Endodermal cell (in vitro differentiated cells): ENCODE measurements at regions not wholly inside any gene's neighbourhood (a gene's known extent, or its start where the extent isn't known, plus 50 kb on each side); places are given as distances from the start of the nearest gene placed in this dataset.
"Not testable (repeated sequence)": the region's sequence is repeated elsewhere in the genome, so short reads cannot be mapped to it uniquely, and the experiment has no call there.

Source experiments
- DNase-seq: peaks from one replicate; pipeline ENCODE4 v3.0.0-alpha.2; 2017
- H3K27ac ChIP-seq: 2 replicates; pipeline ENCODE4 v1.5.1; 2013; ENCODE audit warnings: mild to moderate bottlenecking, low read depth, low read length, moderate library complexity
- H3K27me3 ChIP-seq: 2 replicates; pipeline ENCODE4 v1.6.1; 2013; ENCODE audit warnings: mild to moderate bottlenecking, low read length, moderate library complexity; ENCODE audit not compliant: insufficient read depth, control insufficient read depth, poor library complexity, severe bottlenecking
- H3K36me3 ChIP-seq: 2 replicates; pipeline ENCODE4 v1.7.0; 2013; ENCODE audit warnings: mild to moderate bottlenecking, low read length, moderate library complexity; ENCODE audit not compliant: control insufficient read depth, insufficient read depth
- H3K4me1 ChIP-seq: one replicate; pipeline ENCODE4 v1.7.0; 2013; ENCODE audit warnings: low read length; ENCODE audit not compliant: control insufficient read depth, insufficient read depth
- H3K4me3 ChIP-seq: 2 replicates; pipeline ENCODE4 v1.5.1; 2013; ENCODE audit warnings: mild to moderate bottlenecking, low read length, moderate library complexity
- H3K9ac ChIP-seq: 2 replicates; pipeline ENCODE4 v1.6.1; 2013; ENCODE audit warnings: mild to moderate bottlenecking, low read length, moderate library complexity; ENCODE audit not compliant: poor library complexity, severe bottlenecking; ENCODE audit errors: extremely low read depth
- H3K9me3 ChIP-seq: 2 replicates; pipeline ENCODE4 v1.6.1; 2013; ENCODE audit warnings: mild to moderate bottlenecking, low read length, moderate library complexity; ENCODE audit not compliant: control insufficient read depth
- H3K27ac Mint-ChIP-seq: 2 replicates; pipeline ENCODE4 v1.8.0; 2020; ENCODE audit warnings: mixed read lengths
- H3K27me3 Mint-ChIP-seq: 2 replicates; pipeline ENCODE4 v1.8.0; 2021; ENCODE audit warnings: mild to moderate bottlenecking, mixed read lengths; ENCODE audit not compliant: insufficient read depth
- H3K36me3 Mint-ChIP-seq: 2 replicates; pipeline ENCODE4 v1.8.0; 2020; ENCODE audit warnings: low read depth, mixed read lengths
- H3K4me1 Mint-ChIP-seq: 2 replicates; pipeline ENCODE4 v1.8.0; 2020; ENCODE audit warnings: mixed read lengths
- H3K4me3 Mint-ChIP-seq: 2 replicates; pipeline ENCODE4 v1.8.0; 2020; ENCODE audit warnings: mild to moderate bottlenecking, moderate library complexity, mixed read lengths
- H3K9me3 Mint-ChIP-seq: 2 replicates; pipeline ENCODE4 v1.8.0; 2020; ENCODE audit warnings: mild to moderate bottlenecking, mixed read lengths
- WGBS, 2 experiments: methylation state at CpG; one replicate each; pipeline versions ENCODE4 v1.1.5 to v1.1.7; 2013; ENCODE audit warnings: missing lambda C conversion rate in 2 of 2, mixed read lengths in 1 of 2; ENCODE audit not compliant: insufficient coverage in 1 of 2, insufficient read length in 1 of 2; 5-methylcytosine and 5-hydroxymethylcytosine counted together
- TF ChIP-seq, protein P1 (sequence below): fragments of 200-600 bp; sonication (generic); conservative IDR thresholded peaks from 2 replicates; pipeline ENCODE4 v1.5.0; 2021; ENCODE audit warnings: antibody characterized with exemption, mild to moderate bottlenecking

DNA sequence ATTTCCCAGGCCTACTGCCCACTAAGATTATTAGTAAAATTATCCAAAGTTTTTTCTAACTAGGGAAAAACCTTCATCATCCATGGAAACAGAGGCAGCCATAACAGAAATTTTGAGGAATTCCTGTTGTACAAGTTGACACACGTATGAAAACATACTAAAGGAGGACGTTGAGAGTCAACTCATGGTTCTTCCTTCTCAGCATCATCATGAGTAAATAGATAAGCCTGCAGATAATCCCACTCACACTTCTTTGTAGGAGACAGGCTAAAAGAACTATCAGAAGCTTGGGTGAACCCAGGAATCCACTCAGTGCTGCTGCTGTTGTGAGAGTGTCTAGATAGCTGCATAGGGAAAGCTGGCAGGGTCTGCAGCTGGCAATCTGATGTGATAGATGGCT is 694.8 kb upstream of the NR2F2 start:
- 75 to 93% methylated on average over 2 of the region's 2 CpGs for WGBS, 2 experiments
- Histone ChIP-seq H3K4me1 (no peaks in the 10 kb centered on the region), H3K36me3 (no peaks in the 10 kb centered on the region), H3K4me3 (no peak overlapping the region), H3K27me3 (no peaks in the 10 kb centered on the region), H3K9ac (no peak overlapping the region), H3K9me3 (no peaks in the 10 kb centered on the region), H3K27ac (no peak overlapping the region)
- Mint-ChIP-seq H3K36me3 (no peaks in the 10 kb centered on the region), H3K27ac (no peak overlapping the region), H3K4me1 (no peaks in the 10 kb centered on the region), H3K4me3 (no peak overlapping the region), H3K27me3 (no peaks in the 10 kb centered on the region), H3K9me3 (no peaks in the 10 kb centered on the region)
- TF ChIP-seq, protein P1, sequence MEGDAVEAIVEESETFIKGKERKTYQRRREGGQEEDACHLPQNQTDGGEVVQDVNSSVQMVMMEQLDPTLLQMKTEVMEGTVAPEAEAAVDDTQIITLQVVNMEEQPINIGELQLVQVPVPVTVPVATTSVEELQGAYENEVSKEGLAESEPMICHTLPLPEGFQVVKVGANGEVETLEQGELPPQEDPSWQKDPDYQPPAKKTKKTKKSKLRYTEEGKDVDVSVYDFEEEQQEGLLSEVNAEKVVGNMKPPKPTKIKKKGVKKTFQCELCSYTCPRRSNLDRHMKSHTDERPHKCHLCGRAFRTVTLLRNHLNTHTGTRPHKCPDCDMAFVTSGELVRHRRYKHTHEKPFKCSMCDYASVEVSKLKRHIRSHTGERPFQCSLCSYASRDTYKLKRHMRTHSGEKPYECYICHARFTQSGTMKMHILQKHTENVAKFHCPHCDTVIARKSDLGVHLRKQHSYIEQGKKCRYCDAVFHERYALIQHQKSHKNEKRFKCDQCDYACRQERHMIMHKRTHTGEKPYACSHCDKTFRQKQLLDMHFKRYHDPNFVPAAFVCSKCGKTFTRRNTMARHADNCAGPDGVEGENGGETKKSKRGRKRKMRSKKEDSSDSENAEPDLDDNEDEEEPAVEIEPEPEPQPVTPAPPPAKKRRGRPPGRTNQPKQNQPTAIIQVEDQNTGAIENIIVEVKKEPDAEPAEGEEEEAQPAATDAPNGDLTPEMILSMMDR, result no peak
- no peak for DNase-seq

DNA sequence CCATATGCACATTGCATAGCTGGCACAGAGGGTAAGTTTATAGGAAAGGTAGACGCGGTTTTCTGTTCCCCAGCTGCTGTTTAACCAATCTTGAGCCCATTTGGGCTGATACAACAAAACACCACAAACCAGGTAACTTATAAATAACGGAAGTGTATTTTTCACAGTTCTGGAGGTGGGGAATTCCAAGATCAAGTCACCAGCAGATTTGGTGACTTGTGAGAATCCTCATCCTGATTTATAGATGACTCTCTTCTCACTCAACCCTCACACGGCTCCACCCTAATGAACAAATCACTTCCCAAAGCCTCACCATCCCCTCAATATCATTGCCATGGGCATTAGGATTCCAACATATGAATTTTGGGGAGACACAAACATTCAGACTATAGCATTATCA is 694.4 kb upstream of the NR2F2 start:
- Histone ChIP-seq H3K9ac (no peak overlapping the region), H3K27ac (no peak overlapping the region), H3K9me3 (no peaks in the 10 kb centered on the region), H3K4me3 (no peak overlapping the region), H3K4me1 (no peaks in the 10 kb centered on the region), H3K36me3 (no peaks in the 10 kb centered on the region), H3K27me3 (no peaks in the 10 kb centered on the region)
- 71 to 100% methylated on average over 1 to 4 of the region's 4 CpGs for WGBS, 2 experiments
- TF ChIP-seq, protein P1, result no peak
- Mint-ChIP-seq H3K9me3 (no peaks in the 10 kb centered on the region), H3K27ac (no peak overlapping the region), H3K4me3 (no peak overlapping the region), H3K36me3 (no peaks in the 10 kb centered on the region), H3K4me1 (no peaks in the 10 kb centered on the region), H3K27me3 (no peaks in the 10 kb centered on the region)
- DNase-seq, result no peak

DNA sequence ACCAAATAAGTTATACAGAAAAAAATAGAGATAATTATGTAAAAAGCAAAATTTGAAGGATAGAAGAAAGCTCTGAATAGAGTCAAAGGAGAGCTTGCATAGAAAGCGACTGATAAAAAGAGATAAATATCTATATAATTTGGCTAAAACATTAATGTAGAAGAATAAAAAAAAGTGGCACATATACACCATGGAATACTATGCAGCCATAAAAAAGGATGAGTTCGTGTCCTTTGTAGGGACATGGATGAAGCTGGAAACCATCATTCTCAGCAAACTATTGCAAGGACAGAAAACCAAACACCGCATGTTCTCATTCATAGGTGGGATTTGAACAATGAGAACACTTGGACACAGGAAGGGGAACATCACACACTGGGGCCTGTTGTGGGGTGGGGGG is 693.3 kb upstream of the NR2F2 start:
- not testable (repeated sequence) for H3K27me3 Mint-ChIP-seq, H3K9me3 ChIP-seq, H3K9ac ChIP-seq, H3K4me3 Mint-ChIP-seq, H3K36me3 ChIP-seq, H3K27me3 ChIP-seq, H3K36me3 Mint-ChIP-seq, H3K9me3 Mint-ChIP-seq, H3K4me1 Mint-ChIP-seq, H3K27ac Mint-ChIP-seq, H3K4me3 ChIP-seq, DNase-seq, H3K4me1 ChIP-seq, H3K27ac ChIP-seq
- 83% methylated on average over 1 of the region's 3 CpGs; no CpG with 5 or more reads in 1 of the 2 experiments for WGBS, 2 experiments

DNA sequence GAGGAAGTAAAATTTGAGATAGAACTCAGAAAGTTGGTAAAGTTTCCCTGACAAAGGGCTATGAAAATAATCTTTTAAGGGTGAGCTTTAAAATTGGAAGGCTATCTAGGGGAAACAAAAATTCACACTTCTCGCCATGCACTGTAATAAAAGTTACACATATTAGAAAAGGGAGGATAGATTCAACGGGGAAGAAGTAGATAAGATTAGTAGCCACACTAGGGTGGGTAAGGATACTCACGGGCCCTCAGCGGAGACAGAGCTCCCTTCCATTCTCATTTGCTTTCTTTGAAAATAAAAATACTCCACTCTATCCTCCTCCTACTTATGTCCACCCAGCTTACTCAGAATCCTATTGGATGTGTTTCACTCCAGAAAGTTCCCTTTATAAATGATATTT is 691.3 kb upstream of the NR2F2 start:
- no peaks in the 10 kb centered on the region for H3K4me1 Mint-ChIP-seq
- no peak overlapping the region for H3K4me3 ChIP-seq
- H3K9me3 Mint-ChIP-seq, result no peaks in the 10 kb centered on the region
- no peak overlapping the region for H3K27ac ChIP-seq
- no peaks in the 10 kb centered on the region for H3K27me3 Mint-ChIP-seq
- H3K36me3 ChIP-seq, result no peaks in the 10 kb centered on the region
- TF ChIP-seq, protein P1, result no peak
- no peaks in the 10 kb centered on the region for H3K27me3 ChIP-seq
- no peak overlapping the region for H3K4me3 Mint-ChIP-seq
- no peaks in the 10 kb centered on the region for H3K9me3 ChIP-seq
- no peak overlapping the region for H3K9ac ChIP-seq
- H3K27ac Mint-ChIP-seq, result no peak overlapping the region
- no peaks in the 10 kb centered on the region for H3K4me1 ChIP-seq
- no peaks in the 10 kb centered on the region for H3K36me3 Mint-ChIP-seq
- 100% methylated on average over 2 to 3 of the region's 4 CpGs for whole genome bisulfite sequencing, 2 experiments
- DNase-seq, result no peak
